Endothelial cell (in vitro differentiated cells): ENCODE measurements at regions not wholly inside any gene's neighbourhood (a gene's known extent, or its start where the extent isn't known, plus 50 kb on each side); places are given as distances from the start of the nearest gene placed in this dataset.

Experiments used
- DNase-seq: peaks from one replicate; pipeline ENCODE4 v3.0.0; 2021; ENCODE audit warnings: low spot score
- H3K27ac Mint-ChIP-seq: one replicate; pipeline ENCODE4 v1.8.0; 2021; ENCODE audit warnings: mixed read lengths, inconsistent platforms; ENCODE audit not compliant: unreplicated experiment
- H3K27me3 Mint-ChIP-seq: one replicate; pipeline ENCODE4 v1.8.0; 2021; ENCODE audit warnings: mild to moderate bottlenecking, moderate library complexity, mixed read lengths, inconsistent platforms; ENCODE audit not compliant: unreplicated experiment
- H3K36me3 Mint-ChIP-seq: one replicate; pipeline ENCODE4 v1.8.0; 2021; ENCODE audit warnings: mild to moderate bottlenecking, low read depth, mixed read lengths, inconsistent platforms; ENCODE audit not compliant: unreplicated experiment
- H3K4me1 Mint-ChIP-seq: one replicate; pipeline ENCODE4 v1.8.0; 2021; ENCODE audit warnings: mild to moderate bottlenecking, mixed read lengths, inconsistent platforms; ENCODE audit not compliant: unreplicated experiment
- H3K4me3 Mint-ChIP-seq: one replicate; pipeline ENCODE4 v1.8.0; 2021; ENCODE audit warnings: mild to moderate bottlenecking, mixed read lengths, inconsistent platforms; ENCODE audit not compliant: unreplicated experiment
- H3K9me3 Mint-ChIP-seq: one replicate; pipeline ENCODE4 v1.8.0; 2021; ENCODE audit warnings: mixed read lengths, inconsistent platforms; ENCODE audit not compliant: unreplicated experiment
- CTCF ChIP-seq: fragments of 200-600 bp; sonication (generic); IDR thresholded peaks from one replicate; pipeline ENCODE4 v1.5.0; 2021; ENCODE audit warnings: antibody characterized with exemption; ENCODE audit not compliant: unreplicated experiment

GRCh38 chr10:128568990-128569945 lies 443.0 kb upstream of the MKI67 start:
- no peak for DNase-seq
- no peaks in the 10 kb centered on the region for H3K9me3 Mint-ChIP-seq
- no peak for TF ChIP-seq CTCF
- H3K4me1 Mint-ChIP-seq, result no peaks in the 10 kb centered on the region
- no peak overlapping the region for H3K4me3 Mint-ChIP-seq
- H3K36me3 Mint-ChIP-seq, result no peaks in the 10 kb centered on the region
- H3K27ac Mint-ChIP-seq, result no peak overlapping the region
- H3K27me3 Mint-ChIP-seq, result peaks cover 2% of the 10 kb centered on the region

GRCh38 chr10:128570319-128570995 lies 444.2 kb upstream of the MKI67 start:
- TF ChIP-seq CTCF, result no peak
- Mint-ChIP-seq H3K9me3 (no peaks in the 10 kb centered on the region), H3K27me3 (peaks cover 2% of the 10 kb centered on the region), H3K27ac (no peak overlapping the region), H3K4me1 (no peaks in the 10 kb centered on the region), H3K4me3 (no peak overlapping the region), H3K36me3 (no peaks in the 10 kb centered on the region)
- DNase-seq, result no peak

GRCh38 chr10:128571071-128571470 lies 444.8 kb upstream of the MKI67 start:
- H3K27me3 Mint-ChIP-seq, result peaks cover 2% of the 10 kb centered on the region
- H3K4me1 Mint-ChIP-seq, result peaks cover 4% of the 10 kb centered on the region
- H3K9me3 Mint-ChIP-seq, result no peaks in the 10 kb centered on the region
- no peak for DNase-seq
- no peak overlapping the region for H3K4me3 Mint-ChIP-seq
- H3K27ac Mint-ChIP-seq, result no peak overlapping the region
- TF ChIP-seq CTCF, result no peak
- H3K36me3 Mint-ChIP-seq, result no peaks in the 10 kb centered on the region

- peaks cover 11% of the 10 kb centered on the region for H3K4me1 Mint-ChIP-seq
- no peak for DNase-seq
Observed at GRCh38 chr10:128571745-128572144, 445.5 kb upstream of the MKI67 start.

More at GRCh38 chr10:128571745-128572144, 445.5 kb upstream of the MKI67 start:
- Mint-ChIP-seq H3K27me3 (peaks cover 2% of the 10 kb centered on the region), H3K9me3 (no peaks in the 10 kb centered on the region), H3K27ac (no peak overlapping the region), H3K36me3 (no peaks in the 10 kb centered on the region), H3K4me3 (no peak overlapping the region)
- no peak for TF ChIP-seq CTCF
